CD4-positive, alpha-beta memory T cell (primary cell): ENCODE measurements at regions not wholly inside any gene's neighbourhood (a gene's known extent, or its start where the extent isn't known, plus 50 kb on each side); places are given as distances from the start of the nearest gene placed in this dataset.

Experiments used
- CTCF ChIA-PET: fragments of 350-600 bp; sonication (Branson Sonifier 250); formaldehyde crosslinking; loops from one replicate; lab custom pipeline; 2021; ENCODE audit warnings: inconsistent platforms; ENCODE audit not compliant: partially characterized antibody; lab: Charles Lee
- POLR2A ChIA-PET: fragments of 350-600 bp; sonication (Branson Sonifier 250); formaldehyde crosslinking; loops from one replicate; lab custom pipeline; 2021; ENCODE audit not compliant: partially characterized antibody; lab: Charles Lee
- DNase-seq, 5 donors: peaks; one replicate each; pipeline versions ENCODE4 v3.0.0 to v3.0.0-alpha.2; 2020 to 2022; ENCODE audit warnings: mixed read lengths in 1 of 5
- H3K27ac ChIP-seq: one replicate; pipeline ENCODE4 v1.7.0; 2013; ENCODE audit warnings: low read depth, low read length
- H3K27me3 ChIP-seq: 2 replicates; pipeline ENCODE4 v1.7.0; 2013; ENCODE audit warnings: mild to moderate bottlenecking, low read length, moderate library complexity; ENCODE audit not compliant: insufficient read depth
- H3K36me3 ChIP-seq: 2 replicates; pipeline ENCODE4 v1.7.0; 2013; ENCODE audit warnings: mild to moderate bottlenecking, low read length, moderate library complexity; ENCODE audit not compliant: insufficient read depth
- H3K4me1 ChIP-seq: 2 replicates; pipeline ENCODE4 v1.7.0; 2013; ENCODE audit warnings: mild to moderate bottlenecking, low read length, moderate library complexity; ENCODE audit not compliant: insufficient read depth
- H3K4me3 ChIP-seq, 2 donors: one replicate each; pipeline ENCODE4 v1.7.0; 2013; ENCODE audit warnings: low read length in 2 of 2, mild to moderate bottlenecking in 1 of 2
- H3K9me3 ChIP-seq, 2 donors: one replicate each; pipeline ENCODE4 v1.7.0; 2013; ENCODE audit warnings: low read length in 2 of 2, control low read depth in 1 of 2; ENCODE audit not compliant: control insufficient read depth in 1 of 2
- H3K27ac Mint-ChIP-seq, 7 donors: one replicate each; pipeline ENCODE4 v1.8.0; 2020 to 2021; ENCODE audit warnings: mixed read lengths in 7 of 7, mild to moderate bottlenecking in 6 of 7, inconsistent platforms in 3 of 7, moderate library complexity in 3 of 7
- H3K27me3 Mint-ChIP-seq, 2 donors: one replicate each; pipeline ENCODE4 v1.8.0; 2020 to 2021; ENCODE audit warnings: mixed read lengths in 2 of 2
- H3K36me3 Mint-ChIP-seq, 2 donors: one replicate each; pipeline ENCODE4 v1.8.0; 2020 to 2021; ENCODE audit warnings: mixed read lengths in 2 of 2, inconsistent platforms in 1 of 2, mild to moderate bottlenecking in 1 of 2
- H3K4me1 Mint-ChIP-seq, 4 donors: one replicate each; pipeline ENCODE4 v1.8.0; 2020 to 2021; ENCODE audit warnings: mixed read lengths in 4 of 4, mild to moderate bottlenecking in 1 of 4
- H3K4me3 Mint-ChIP-seq, 8 donors: one replicate each; pipeline ENCODE4 v1.8.0; 2020 to 2021; ENCODE audit warnings: mixed read lengths in 8 of 8, mild to moderate bottlenecking in 7 of 8, moderate library complexity in 6 of 8, inconsistent platforms in 3 of 8
- H3K9me3 Mint-ChIP-seq, 8 donors: one replicate each; pipeline ENCODE4 v1.8.0; 2020 to 2021; ENCODE audit warnings: mixed read lengths in 8 of 8, mild to moderate bottlenecking in 5 of 8, inconsistent platforms in 3 of 8, moderate library complexity in 1 of 8
- intact Hi-C: fragments of 100-400 bp; cut with micrococcal nuclease; formaldehyde crosslinking; loops from one replicate; pipeline ENCODE4 v1.15.1; 2023

- Mint-ChIP-seq H3K36me3 (no peaks in the 10 kb centered on the region), H3K27ac (no peak overlapping the region), H3K27me3 (peaks cover 2 to 5% of the 10 kb centered on the region in 2 donors), H3K4me3 (no peak overlapping the region), H3K9me3 (no peaks in the 10 kb centered on the region), H3K4me1 (peaks cover 9 to 19% (median 11%) of the 10 kb centered on the region in 4 donors)
- peaks cover 10% of the 10 kb centered on the region for H3K4me1 ChIP-seq
- H3K9me3 ChIP-seq, result no peaks in the 10 kb centered on the region
- H3K27me3 ChIP-seq, result no peaks in the 10 kb centered on the region
- ChIA-PET POLR2A (no interaction called here), CTCF (interaction anchor here (1.2 to 2.5 kb wide), 4 partner anchors 13 to 146 kb away, joined by 3 to 16 read pairs (median 6); no protein-coding TSS in a partner anchor)
- no peak overlapping the region for H3K27ac ChIP-seq
- no peak overlapping the region for H3K4me3 ChIP-seq
- no peak for DNase-seq
- H3K36me3 ChIP-seq, result no peaks in the 10 kb centered on the region
- intact Hi-C loops, result no loop called here
Observed at GRCh38 chr1:43059640-43060574, 101.2 kb upstream of the SLC2A1 start.

- H3K36me3 Mint-ChIP-seq, result no peaks in the 10 kb centered on the region
- POLR2A ChIA-PET, result interaction anchor here (0.8 to 1.2 kb wide), 3 partner anchors 15 to 137 kb away, joined by 3 read pairs; no protein-coding TSS in a partner anchor
- DNase-seq, result no peak
- peaks cover 9 to 19% (median 11%) of the 10 kb centered on the region in 4 donors for H3K4me1 Mint-ChIP-seq
- peak overlapping the region in 2 of 8 donors; percentile 16 to 38 for H3K4me3 Mint-ChIP-seq
- Histone ChIP-seq H3K27ac (no peak overlapping the region), H3K4me3 (no peak overlapping the region), H3K4me1 (peaks cover 10% of the 10 kb centered on the region), H3K9me3 (no peaks in the 10 kb centered on the region), H3K36me3 (no peaks in the 10 kb centered on the region), H3K27me3 (no peaks in the 10 kb centered on the region)
- peak overlapping the region in 1 of 7 donors; percentile 20 for H3K27ac Mint-ChIP-seq
- peaks cover 2 to 5% of the 10 kb centered on the region in 2 donors for H3K27me3 Mint-ChIP-seq
- no peaks in the 10 kb centered on the region for H3K9me3 Mint-ChIP-seq
- intact Hi-C loops, result no loop called here
- CTCF ChIA-PET, result interaction anchor here (1.2 to 1.7 kb wide), 3 partner anchors 15 to 145 kb away, joined by 3 to 10 read pairs (median 8); no protein-coding TSS in a partner anchor
Observed at GRCh38 chr1:43058545-43059360, 100.1 kb upstream of the SLC2A1 start.

- H3K27ac Mint-ChIP-seq, result no peak overlapping the region
- peaks cover 2 to 5% of the 10 kb centered on the region in 2 donors for H3K27me3 Mint-ChIP-seq
- CTCF ChIA-PET, result interaction anchor here (1.2 to 1.7 kb wide), 2 partner anchors 15 to 136 kb away, joined by 8 to 10 read pairs; no protein-coding TSS in a partner anchor
- H3K27ac ChIP-seq, result no peak overlapping the region
- POLR2A ChIA-PET, result interaction anchor here (0.8 to 1.2 kb wide), 2 partner anchors 134 to 136 kb away, joined by 3 read pairs; no protein-coding TSS in a partner anchor
- intact Hi-C loops, result no loop called here
- no peaks in the 10 kb centered on the region for H3K9me3 ChIP-seq
- H3K4me1 Mint-ChIP-seq, result peaks cover 9 to 19% (median 11%) of the 10 kb centered on the region in 4 donors
- H3K4me3 Mint-ChIP-seq, result no peak overlapping the region
- no peak for DNase-seq
- H3K4me1 ChIP-seq, result peaks cover 10% of the 10 kb centered on the region
- no peak overlapping the region for H3K4me3 ChIP-seq
- no peaks in the 10 kb centered on the region for H3K36me3 ChIP-seq
- H3K9me3 Mint-ChIP-seq, result no peaks in the 10 kb centered on the region
- H3K27me3 ChIP-seq, result no peaks in the 10 kb centered on the region
- H3K36me3 Mint-ChIP-seq, result no peaks in the 10 kb centered on the region
Observed at GRCh38 chr1:43058056-43058455, 99.4 kb upstream of the SLC2A1 start.

GRCh38 chr1:43057567-43057966 lies 98.9 kb upstream of the SLC2A1 start:
- no peak overlapping the region for H3K4me3 ChIP-seq
- H3K9me3 Mint-ChIP-seq, result no peaks in the 10 kb centered on the region
- CTCF ChIA-PET, result interaction anchor here (0.9 kb wide), 1 partner anchor 134 kb away, joined by 3 read pairs; no protein-coding TSS in a partner anchor
- no peaks in the 10 kb centered on the region for H3K9me3 ChIP-seq
- H3K27me3 Mint-ChIP-seq, result peaks cover 2 to 5% of the 10 kb centered on the region in 2 donors
- no peak overlapping the region for H3K27ac ChIP-seq
- no peak for DNase-seq
- POLR2A ChIA-PET, result no interaction called here
- peaks cover 9 to 19% (median 11%) of the 10 kb centered on the region in 4 donors for H3K4me1 Mint-ChIP-seq
- peaks cover 10% of the 10 kb centered on the region for H3K4me1 ChIP-seq
- peak overlapping the region in 1 of 8 donors; percentile 2 for H3K4me3 Mint-ChIP-seq
- no peaks in the 10 kb centered on the region for H3K27me3 ChIP-seq
- no peaks in the 10 kb centered on the region for H3K36me3 Mint-ChIP-seq
- intact Hi-C loops, result no loop called here
- H3K27ac Mint-ChIP-seq, result no peak overlapping the region
- no peaks in the 10 kb centered on the region for H3K36me3 ChIP-seq

- Histone ChIP-seq H3K27ac (no peak overlapping the region), H3K27me3 (no peaks in the 10 kb centered on the region), H3K4me3 (no peak overlapping the region), H3K9me3 (no peaks in the 10 kb centered on the region), H3K4me1 (peaks cover 10% of the 10 kb centered on the region), H3K36me3 (no peaks in the 10 kb centered on the region)
- Mint-ChIP-seq H3K4me1 (peaks cover 9 to 19% (median 11%) of the 10 kb centered on the region in 4 donors), H3K4me3 (no peak overlapping the region), H3K27me3 (peaks cover 2 to 5% of the 10 kb centered on the region in 2 donors), H3K27ac (no peak overlapping the region), H3K36me3 (no peaks in the 10 kb centered on the region), H3K9me3 (no peaks in the 10 kb centered on the region)
- intact Hi-C loops, result no loop called here
- POLR2A ChIA-PET, result no interaction called here
- CTCF ChIA-PET, result interaction anchor here (0.9 kb wide), 1 partner anchor 134 kb away, joined by 3 read pairs; no protein-coding TSS in a partner anchor
- DNase-seq, result no peak
Observed at GRCh38 chr1:43056981-43057391, 98.3 kb upstream of the SLC2A1 start.

- POLR2A ChIA-PET, result no interaction called here
- peaks cover 10% of the 10 kb centered on the region for H3K4me1 ChIP-seq
Observed at GRCh38 chr1:43056460-43056859, 97.8 kb upstream of the SLC2A1 start.

More at GRCh38 chr1:43056460-43056859, 97.8 kb upstream of the SLC2A1 start:
- Mint-ChIP-seq H3K9me3 (no peaks in the 10 kb centered on the region), H3K27me3 (peaks cover 2 to 5% of the 10 kb centered on the region in 2 donors), H3K4me3 (no peak overlapping the region), H3K27ac (no peak overlapping the region), H3K4me1 (peaks cover 9 to 19% (median 11%) of the 10 kb centered on the region in 4 donors), H3K36me3 (no peaks in the 10 kb centered on the region)
- Histone ChIP-seq H3K9me3 (no peaks in the 10 kb centered on the region), H3K4me3 (no peak overlapping the region), H3K27me3 (no peaks in the 10 kb centered on the region), H3K27ac (no peak overlapping the region), H3K36me3 (no peaks in the 10 kb centered on the region)
- intact Hi-C loops, result no loop called here
- DNase-seq, result no peak
- CTCF ChIA-PET, result interaction anchor here (0.9 kb wide), 1 partner anchor 133 kb away, joined by 3 read pairs; no protein-coding TSS in a partner anchor
